ENCODE measurements at regions not wholly inside any gene's neighbourhood (a gene's known extent, or its start where the extent isn't known, plus 50 kb on each side); places are given as distances from the start of the nearest gene placed in this dataset.

GRCh38 chr11:41868606-41869005 lies 409.2 kb upstream of the LRRC4C start:
- no peak for DNase-seq

GRCh38 chr11:41872426-41872825 lies 413.0 kb upstream of the LRRC4C start:
- no peak for DNase-seq

DNA sequence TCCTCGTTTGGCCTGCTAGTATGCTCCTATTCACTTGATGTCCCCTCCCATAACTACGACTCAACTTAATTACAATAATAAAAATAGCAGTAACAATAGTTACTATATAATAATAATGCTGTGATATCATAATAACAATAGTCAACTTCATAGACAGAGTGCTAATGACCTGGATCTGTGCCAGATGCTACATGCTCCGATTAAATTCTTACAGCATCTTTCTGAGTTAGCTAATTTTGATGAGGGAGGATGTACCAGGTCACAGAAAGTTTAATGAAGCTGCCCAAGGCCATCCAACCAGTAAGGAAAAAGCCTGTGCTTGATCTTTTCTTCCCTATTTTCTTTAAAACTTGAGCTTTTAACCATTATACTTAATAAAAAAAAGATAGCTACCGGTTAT lies 413.4 kb upstream of the LRRC4C start:
- no peak for DNase-seq

DNA sequence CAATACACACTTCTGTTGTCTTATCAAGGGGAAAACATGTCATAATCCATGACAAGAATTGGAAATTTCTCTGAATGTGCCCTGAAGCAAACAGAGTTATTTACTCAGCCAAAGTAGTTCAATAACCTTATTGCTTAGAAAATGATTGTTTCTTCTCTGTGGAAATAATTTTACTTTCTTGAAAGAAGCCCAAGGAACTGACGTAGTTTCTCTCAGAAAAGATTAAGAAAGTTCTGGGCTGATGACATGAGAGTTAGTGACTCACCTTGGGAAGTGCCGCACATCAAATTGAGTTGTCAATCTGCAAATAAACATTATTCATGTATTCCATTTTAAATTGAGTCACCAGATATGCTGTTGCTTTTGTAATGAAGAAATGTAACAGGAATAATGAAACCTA lies 418.6 kb upstream of the LRRC4C start:
- DNase-seq, result no peak

GRCh38 chr11:41879214-41879613 lies 419.8 kb upstream of the LRRC4C start:
- no peak for DNase-seq

DNA sequence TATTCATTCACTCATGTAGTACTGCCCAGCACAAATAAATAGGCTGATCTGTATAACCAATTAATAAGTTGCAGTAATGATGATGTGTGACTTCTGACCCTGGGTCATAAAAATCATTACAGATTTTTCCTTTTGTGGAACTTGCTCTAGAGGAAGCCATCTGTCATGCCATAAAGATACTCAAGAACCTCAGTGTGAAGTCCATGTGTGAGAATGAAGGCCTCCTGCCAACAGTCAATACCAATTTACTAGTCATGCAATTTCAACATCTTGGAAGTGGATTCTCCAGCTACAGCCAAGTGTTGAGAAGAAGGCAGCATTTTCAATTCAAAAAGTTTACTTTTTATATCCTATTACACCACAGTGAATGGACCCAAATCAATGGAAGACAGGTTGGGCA lies 435.6 kb upstream of the LRRC4C start:
- DNase-seq, result no peak

GRCh38 chr11:41897991-41898390 lies 438.5 kb upstream of the LRRC4C start:
- no peak for DNase-seq

GRCh38 chr11:41917900-41918299 lies 458.4 kb upstream of the LRRC4C start:
- no peak for DNase-seq

DNA sequence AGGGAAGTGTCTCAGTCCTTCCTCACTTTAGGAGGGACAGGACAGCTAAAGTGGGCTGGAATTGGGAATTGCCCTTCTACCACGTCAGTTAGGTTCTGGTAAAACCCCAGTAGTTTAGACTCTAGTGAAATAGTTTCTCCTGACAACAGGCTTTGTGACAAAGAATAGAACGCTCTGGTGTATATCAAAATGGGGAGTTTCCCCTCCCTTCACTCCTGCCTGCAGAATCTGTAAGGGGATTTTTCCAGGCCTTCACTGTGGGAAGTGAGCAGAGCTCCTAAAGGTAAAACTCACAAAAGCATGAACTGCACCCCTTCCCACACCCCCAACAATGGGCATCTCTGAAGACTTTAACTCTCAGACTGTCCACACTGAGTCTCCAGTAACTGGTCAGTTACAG lies 460.9 kb upstream of the LRRC4C start:
- no peak for DNase-seq

GRCh38 chr11:41921746-41922390 lies 462.4 kb upstream of the LRRC4C start:
- DNase-seq, result no peak

DNA sequence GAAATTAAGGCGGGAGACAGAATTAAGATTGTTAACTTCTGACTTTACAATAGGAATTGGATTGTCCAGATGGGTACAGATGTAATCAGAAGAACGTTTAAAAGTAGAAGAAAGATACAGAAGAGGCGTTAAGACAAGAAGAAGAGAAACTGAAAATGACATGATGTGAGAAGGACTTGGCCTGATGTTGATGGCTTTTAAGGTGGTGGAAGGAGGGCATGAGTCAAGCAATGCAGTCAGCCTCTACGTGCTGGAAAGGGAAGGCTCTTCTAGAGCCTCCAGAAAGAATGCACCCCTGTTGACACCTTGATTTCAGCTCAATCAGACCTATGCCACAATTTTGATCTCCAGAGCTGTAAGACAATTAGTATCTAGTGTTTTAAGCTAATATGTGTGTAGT lies 466.9 kb upstream of the LRRC4C start:
- no peak for DNase-seq

DNA sequence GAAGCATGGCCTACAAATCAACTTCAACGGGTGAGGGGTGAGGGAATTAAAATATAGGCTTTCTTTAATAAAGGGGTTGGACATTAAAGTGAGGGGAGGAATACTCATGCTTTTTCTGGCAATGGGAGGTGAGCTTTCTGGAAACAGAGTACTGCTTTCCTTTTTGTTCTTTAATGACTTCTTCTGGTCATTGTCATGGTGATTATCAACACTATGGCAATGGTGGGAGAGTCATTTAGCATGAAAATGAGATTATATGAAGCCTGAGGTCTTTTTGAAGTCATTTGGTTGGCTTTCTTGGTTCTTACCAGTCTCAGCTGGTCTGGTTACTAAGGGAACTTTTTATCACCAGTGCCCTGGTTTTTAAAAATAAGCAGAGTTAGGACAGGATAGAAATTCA lies 475.8 kb upstream of the LRRC4C start:
- no peak for DNase-seq

GRCh38 chr11:41935795-41936194 lies 476.3 kb upstream of the LRRC4C start:
- no peak for DNase-seq

DNA sequence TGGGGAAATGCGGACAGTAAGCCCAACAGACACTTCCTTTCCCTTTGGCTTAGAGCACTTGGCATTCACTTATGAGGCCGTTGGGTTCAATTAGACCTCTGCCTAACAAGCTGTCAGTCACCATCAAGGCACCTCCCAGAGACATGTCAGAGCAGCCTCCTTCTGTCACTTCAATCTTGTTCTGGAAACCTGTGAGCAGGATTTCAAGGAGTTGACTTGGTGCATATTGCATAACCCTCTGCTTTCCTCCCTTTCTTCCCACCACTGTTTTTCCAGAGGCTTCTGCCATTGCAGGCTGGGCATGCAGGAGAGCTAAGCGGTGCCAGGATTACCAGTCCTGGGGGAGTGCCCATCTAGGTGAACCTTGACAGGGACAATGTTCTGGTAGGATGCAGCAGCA lies 484.2 kb upstream of the LRRC4C start:
- DNase-seq, result no peak

DNA sequence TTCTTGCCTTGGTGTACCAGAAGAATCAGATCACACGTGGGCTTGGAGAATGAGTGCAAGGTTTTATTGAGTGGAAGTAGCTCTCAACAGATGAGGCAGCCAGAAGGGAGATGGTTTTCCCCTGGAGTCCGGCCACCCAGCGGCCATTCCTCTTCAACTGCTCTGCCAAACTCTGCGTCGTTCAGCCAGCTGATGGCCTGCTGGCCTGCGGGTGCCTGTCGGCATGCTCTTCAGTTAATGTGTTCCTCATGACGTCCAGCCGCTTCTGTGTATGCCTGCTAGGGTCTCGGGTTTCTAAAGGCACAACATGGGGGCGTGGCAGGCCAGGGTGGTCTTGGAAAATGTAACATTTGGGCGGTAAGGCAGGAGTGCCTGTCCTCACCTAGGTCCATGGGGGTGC lies 487.9 kb upstream of the LRRC4C start:
- no peak for DNase-seq

- no peak for DNase-seq
Observed at GRCh38 chr11:41950470-41951143, 491.2 kb upstream of the LRRC4C start.

GRCh38 chr11:41954034-41954433 lies 494.6 kb upstream of the LRRC4C start:
- no peak for DNase-seq

- no peak for DNase-seq
Observed at GRCh38 chr11:41955066-41955465, 495.6 kb upstream of the LRRC4C start.

- DNase-seq, result no peak
Observed at GRCh38 chr11:41955635-41956400, 496.4 kb upstream of the LRRC4C start.

GRCh38 chr11:41963406-41963805 lies 504.0 kb upstream of the LRRC4C start:
- DNase-seq, result no peak

GRCh38 chr11:41970681-41971080 lies 511.2 kb upstream of the LRRC4C start:
- DNase-seq, result no peak

DNA sequence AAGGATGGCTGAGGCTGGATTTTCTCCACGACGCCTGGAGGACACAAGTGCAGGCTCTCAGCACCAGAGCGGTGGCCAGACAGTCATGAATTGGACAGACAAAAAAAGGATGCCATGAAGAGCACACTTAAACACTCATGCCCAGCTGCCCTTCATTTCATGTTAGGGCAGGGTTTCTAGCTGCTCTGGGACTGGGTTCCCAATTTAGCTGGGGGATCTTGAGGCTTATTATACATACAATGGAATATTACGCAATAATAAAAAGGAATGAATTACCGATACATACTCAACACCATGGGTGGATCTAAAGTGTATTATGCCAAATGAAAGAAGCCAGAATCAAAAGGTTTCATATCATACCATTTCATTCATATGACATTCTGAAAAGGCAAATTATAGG lies 512.1 kb upstream of the LRRC4C start:
- DNase-seq, result no peak

GRCh38 chr11:41978945-41979344 lies 519.5 kb upstream of the LRRC4C start:
- no peak for DNase-seq

DNA sequence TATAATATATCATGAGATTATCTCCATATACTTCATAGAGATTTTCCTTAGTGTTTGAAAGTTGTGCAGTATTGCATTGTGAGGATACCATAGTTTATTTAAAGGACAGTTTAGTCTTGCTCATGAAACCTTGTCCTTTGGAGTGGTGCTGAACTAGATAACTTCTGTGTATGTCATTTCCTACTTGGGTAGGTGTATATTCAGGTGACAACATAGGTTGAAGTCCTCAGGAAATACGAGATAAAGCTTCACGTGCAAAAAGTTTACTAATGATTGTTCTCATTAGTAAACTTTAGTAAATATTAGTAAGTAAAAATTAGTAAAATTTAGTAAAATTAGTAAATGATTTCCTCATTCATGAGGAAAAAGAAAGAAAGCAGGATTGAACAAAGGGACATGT lies 521.3 kb upstream of the LRRC4C start:
- DNase-seq, result no peak
